ENCODE measurements at regions not wholly inside any gene's neighbourhood (a gene's known extent, or its start where the extent isn't known, plus 50 kb on each side); places are given as distances from the start of the nearest gene placed in this dataset.

- Histone ChIP-seq H2BK12ac (ENCODE audit: low read depth, low read length) (no peak overlapping the region), H4K5ac (ENCODE audit: insufficient read length, low read depth, low read length) (no peak overlapping the region), H3K4me1 (replicated peaks in 1 of 4; ENCODE audit: control insufficient read depth in 3 of 4, insufficient read depth in 4 of 4, low read length in 3 of 4) (no peaks in the 10 kb centered on the region), H3K27me3 (replicated peaks in 1 of 4; ENCODE audit: control insufficient read depth in 3 of 4, extremely low read depth in 1 of 4, insufficient read depth in 3 of 4, low read length in 3 of 4) (no peaks in the 10 kb centered on the region), H3K36me3 (ENCODE audit: control insufficient read depth in 2 of 4, insufficient read depth in 4 of 4, low read length in 3 of 4) (no peaks in the 10 kb centered on the region), H3K14ac (ENCODE audit: insufficient read length) (no peak overlapping the region), H2BK120ac (replicated peaks; ENCODE audit: low read depth, low read length) (no peak overlapping the region), H3K56ac (replicated peaks; ENCODE audit: insufficient read length, low read depth, low read length) (no peak overlapping the region), H3K9me3 (ENCODE audit: insufficient read depth in 2 of 2, low read depth in 1 of 2, low read length in 1 of 2) (peaks cover 5% of the 10 kb centered on the region in 2 experiments), H2AK5ac (ENCODE audit: low read depth, low read length) (no peak overlapping the region), H3K4me2 (ENCODE audit: insufficient read depth in 1 of 2, low read depth in 2 of 2, low read length in 2 of 2) (no peak overlapping the region), H3K23me2 (ENCODE audit: low read depth, low read length) (no peaks in the 10 kb centered on the region), H2AFZ (ENCODE audit: low read length) (no peak overlapping the region), H3K79me2 (ENCODE audit: control insufficient read depth in 1 of 2, insufficient read depth in 2 of 2, low read length in 2 of 2) (no peaks in the 10 kb centered on the region), H4K8ac (ENCODE audit: extremely low read depth, insufficient read depth, low read length) (no peak overlapping the region), H3K9ac (replicated peaks in 1 of 4; ENCODE audit: extremely low read depth in 1 of 4, low read depth in 3 of 4, low read length in 3 of 4) (no peak overlapping the region), H4K20me1 (replicated peaks in 1 of 2; ENCODE audit: control insufficient read depth in 1 of 2, insufficient read depth in 2 of 2, low read length in 2 of 2) (no peaks in the 10 kb centered on the region), H3K18ac (ENCODE audit: extremely low read depth, low read length) (no peak overlapping the region), H2BK20ac (ENCODE audit: low read length) (no peak overlapping the region), H3K4ac (replicated peaks; ENCODE audit: insufficient read length, low read depth, low read length) (no peak overlapping the region), H3K4me3 (ENCODE audit: extremely low read depth in 1 of 4, insufficient read depth in 2 of 4, low read depth in 3 of 4, low read length in 4 of 4) (no peak overlapping the region), H3K23ac (ENCODE audit: insufficient read length) (no peak overlapping the region), H3K79me1 (ENCODE audit: low read depth, low read length) (no peaks in the 10 kb centered on the region), H2BK15ac (ENCODE audit: low read length) (no peak overlapping the region), H3K27ac (ENCODE audit: low read depth, low read length) (no peak overlapping the region), H4K91ac (replicated peaks; ENCODE audit: insufficient read length, low read length) (no peak overlapping the region), H2BK5ac (ENCODE audit: low read depth, low read length) (no peak overlapping the region)
- no peak for DNase-seq (ENCODE audit: low read depth in 1 of 2, low spot score in 2 of 2)
- ChIA-PET CTCF (ENCODE audit: partially characterized antibody) (no interaction called here), POLR2A (ENCODE audit: partially characterized antibody) (no interaction called here)
- FAIRE-seq: no peak
- WGBS, 2 experiments (ENCODE audit: extremely low coverage in 1 of 2, insufficient coverage in 1 of 2, insufficient read length in 1 of 2, insufficient replicate concordance in 2 of 2, low coverage in 1 of 2, low lambda C conversion rate in 2 of 2, missing lambda C conversion rate in 1 of 2): 88% methylated on average over 2 of the region's 2 CpGs; no CpG with 5 or more reads in 1 of the 2 experiments
- no peak for TF ChIP-seq PHF8 (conservative IDR thresholded peaks at IDR 0.05; ENCODE audit: low read depth, low read length)
- no peak for TF ChIP-seq ATF3 (IDR thresholded peaks at IDR 0.05; ENCODE audit: insufficient read depth, low read depth, low read length)
- no peak for TF ChIP-seq POLR2A (IDR thresholded peaks at IDR 0.05; ENCODE audit: control extremely low read depth in 1 of 2, low read depth in 2 of 2, low read length in 2 of 2)
- TF ChIP-seq GTF2F1 (IDR thresholded peaks at IDR 0.05; ENCODE audit: borderline replicate concordance, low read depth, low read length): no peak
- no peak for TF ChIP-seq ASH2L (IDR thresholded peaks at IDR 0.05; ENCODE audit: low read length)
Measured at GRCh38 chr4:81997313-81997712, 376.5 kb downstream of the HNRNPD start.

All from H1 (cell line).